ENCODE measurements at regions not wholly inside any gene's neighbourhood (a gene's known extent, or its start where the extent isn't known, plus 50 kb on each side); places are given as distances from the start of the nearest gene placed in this dataset.

DNA sequence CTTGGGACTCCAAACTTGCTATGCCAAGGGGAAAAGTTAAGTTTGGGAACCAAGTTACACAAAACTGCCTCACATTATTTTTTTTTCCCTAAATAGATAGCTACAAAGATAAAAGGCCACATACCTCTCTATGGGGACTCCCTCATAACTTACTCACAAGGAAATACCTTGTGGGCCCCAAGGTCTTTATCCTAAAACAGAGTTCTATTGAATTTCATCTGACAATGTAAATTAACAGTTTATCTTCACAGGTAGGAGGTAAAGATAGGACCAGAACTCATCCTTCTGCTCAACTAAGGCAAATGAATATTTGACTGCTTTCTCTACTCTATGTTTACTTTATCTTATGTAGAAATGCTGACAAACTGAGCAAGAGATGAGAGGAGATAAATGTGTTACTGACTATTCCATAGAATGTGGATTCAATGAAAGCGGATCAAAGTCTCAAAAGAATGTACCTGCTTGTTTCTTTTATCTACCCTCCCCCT, 1278.0 kb downstream of the OTOL1 start:
- no peak for DNase-seq (ENCODE audit: low read depth)
- TF ChIP-seq, protein P1, sequence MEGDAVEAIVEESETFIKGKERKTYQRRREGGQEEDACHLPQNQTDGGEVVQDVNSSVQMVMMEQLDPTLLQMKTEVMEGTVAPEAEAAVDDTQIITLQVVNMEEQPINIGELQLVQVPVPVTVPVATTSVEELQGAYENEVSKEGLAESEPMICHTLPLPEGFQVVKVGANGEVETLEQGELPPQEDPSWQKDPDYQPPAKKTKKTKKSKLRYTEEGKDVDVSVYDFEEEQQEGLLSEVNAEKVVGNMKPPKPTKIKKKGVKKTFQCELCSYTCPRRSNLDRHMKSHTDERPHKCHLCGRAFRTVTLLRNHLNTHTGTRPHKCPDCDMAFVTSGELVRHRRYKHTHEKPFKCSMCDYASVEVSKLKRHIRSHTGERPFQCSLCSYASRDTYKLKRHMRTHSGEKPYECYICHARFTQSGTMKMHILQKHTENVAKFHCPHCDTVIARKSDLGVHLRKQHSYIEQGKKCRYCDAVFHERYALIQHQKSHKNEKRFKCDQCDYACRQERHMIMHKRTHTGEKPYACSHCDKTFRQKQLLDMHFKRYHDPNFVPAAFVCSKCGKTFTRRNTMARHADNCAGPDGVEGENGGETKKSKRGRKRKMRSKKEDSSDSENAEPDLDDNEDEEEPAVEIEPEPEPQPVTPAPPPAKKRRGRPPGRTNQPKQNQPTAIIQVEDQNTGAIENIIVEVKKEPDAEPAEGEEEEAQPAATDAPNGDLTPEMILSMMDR (IDR thresholded peaks at IDR 0.05; ENCODE audit: insufficient read depth, low read length, poor library complexity, severe bottlenecking): no peak

DNA sequence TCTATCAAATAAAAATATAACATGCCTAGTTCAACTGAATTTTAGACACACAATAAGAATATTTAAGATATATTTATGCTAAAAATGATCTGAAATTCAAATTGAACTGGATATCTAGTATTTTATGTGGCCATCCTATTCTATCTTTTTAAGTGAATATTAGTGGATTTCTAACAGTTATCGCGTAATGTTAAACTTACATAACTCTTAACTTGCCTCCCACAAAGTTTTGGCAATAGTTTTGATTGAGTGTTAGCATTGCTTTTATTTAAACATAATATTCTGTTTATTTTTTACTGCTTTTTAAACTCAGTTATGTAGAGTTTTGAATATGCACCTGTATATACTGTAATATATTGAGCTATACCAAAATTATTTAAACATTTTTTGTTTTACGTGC, 1279.5 kb downstream of the OTOL1 start:
- TF ChIP-seq, protein P1 (IDR thresholded peaks at IDR 0.05; ENCODE audit: insufficient read depth, low read length, poor library complexity, severe bottlenecking): no peak
- Histone ChIP-seq H3K4me3 (ENCODE audit: low read depth, low read length) (no peak overlapping the region), H3K36me3 (ENCODE audit: control insufficient read depth, insufficient read depth, low read length) (no peaks in the 10 kb centered on the region), H3K27me3 (ENCODE audit: control insufficient read depth, insufficient read depth, low read length) (no peaks in the 10 kb centered on the region)
- DNase-seq (ENCODE audit: low read depth): no peak

More for the DNA sequence above, 1278.0 kb downstream of the OTOL1 start:
- Histone ChIP-seq H3K4me3 (ENCODE audit: low read depth, low read length) (no peak overlapping the region), H3K27me3 (ENCODE audit: control insufficient read depth, insufficient read depth, low read length) (no peaks in the 10 kb centered on the region), H3K36me3 (ENCODE audit: control insufficient read depth, insufficient read depth, low read length) (no peaks in the 10 kb centered on the region)

DNA sequence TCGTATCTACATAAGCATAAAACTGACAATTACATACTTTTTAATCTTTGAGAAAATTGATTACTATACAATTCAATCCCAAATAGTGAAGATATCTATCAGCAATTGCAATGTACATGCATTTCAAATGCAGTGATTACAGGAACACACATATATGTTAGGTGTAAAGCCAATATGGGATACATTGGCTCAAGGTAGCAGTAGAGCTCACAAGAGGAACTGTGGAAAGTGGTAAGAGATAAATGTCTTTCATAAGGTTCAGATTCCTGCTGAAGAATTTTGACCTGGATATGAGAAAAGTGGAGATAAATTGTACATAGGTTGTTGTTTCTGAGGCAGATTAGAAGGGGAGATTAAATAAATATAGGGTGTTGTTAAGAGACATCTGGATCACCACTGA, 1280.5 kb downstream of the OTOL1 start:
- no peak for DNase-seq (ENCODE audit: low read depth)
- TF ChIP-seq, protein P1 (IDR thresholded peaks at IDR 0.05; ENCODE audit: insufficient read depth, low read length, poor library complexity, severe bottlenecking): no peak
- H3K36me3 ChIP-seq (ENCODE audit: control insufficient read depth, insufficient read depth, low read length): no peaks in the 10 kb centered on the region
- H3K27me3 ChIP-seq (ENCODE audit: control insufficient read depth, insufficient read depth, low read length): no peaks in the 10 kb centered on the region
- no peak overlapping the region for H3K4me3 ChIP-seq (ENCODE audit: low read depth, low read length)

DNA sequence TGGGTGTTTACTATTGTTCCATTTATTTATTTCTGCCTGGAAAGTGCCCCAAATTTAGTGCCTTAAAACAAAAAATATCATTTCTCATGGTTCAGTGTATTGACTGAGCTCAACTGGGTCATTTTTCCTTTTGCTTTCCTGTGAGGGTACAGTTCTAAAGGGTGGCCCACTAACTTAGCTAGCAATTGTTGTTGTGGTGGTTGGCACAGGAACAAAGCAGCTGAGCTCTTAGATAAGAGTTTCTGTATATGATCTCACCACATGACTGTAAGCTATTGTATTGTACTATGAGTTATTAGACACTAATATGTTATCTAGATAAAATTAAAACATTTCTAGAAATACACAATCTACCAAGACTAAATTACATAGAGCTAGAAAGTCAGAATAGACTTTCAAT, 1283.7 kb downstream of the OTOL1 start:
- H3K27me3 ChIP-seq (ENCODE audit: control insufficient read depth, insufficient read depth, low read length): no peaks in the 10 kb centered on the region

DNA sequence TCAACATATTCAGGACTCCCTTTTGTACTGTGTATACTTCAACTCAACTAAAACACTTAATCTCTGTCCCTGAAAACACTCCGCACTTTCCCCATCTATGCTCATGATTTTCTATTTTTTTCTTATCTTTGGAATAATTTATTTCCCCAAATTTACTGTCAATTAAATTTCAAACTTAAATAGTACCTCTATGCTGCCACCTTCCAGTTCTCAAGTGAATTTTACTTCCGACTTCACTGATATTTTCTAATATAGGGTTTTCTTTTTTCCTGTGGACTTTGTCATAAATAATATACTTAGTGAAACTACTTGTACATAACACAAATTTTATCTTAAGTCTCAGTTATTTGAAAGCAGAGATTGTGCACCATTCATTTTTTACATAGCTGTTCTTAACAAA, 1303.3 kb downstream of the OTOL1 start:
- TF ChIP-seq, protein P1 (IDR thresholded peaks at IDR 0.05; ENCODE audit: insufficient read depth, low read length, poor library complexity, severe bottlenecking): no peak

More for the DNA sequence above, 1283.7 kb downstream of the OTOL1 start:
- no peaks in the 10 kb centered on the region for H3K36me3 ChIP-seq (ENCODE audit: control insufficient read depth, insufficient read depth, low read length)
- no peak overlapping the region for H3K4me3 ChIP-seq (ENCODE audit: low read depth, low read length)
- no peak for DNase-seq (ENCODE audit: low read depth)
- TF ChIP-seq, protein P1 (IDR thresholded peaks at IDR 0.05; ENCODE audit: insufficient read depth, low read length, poor library complexity, severe bottlenecking): no peak

DNA sequence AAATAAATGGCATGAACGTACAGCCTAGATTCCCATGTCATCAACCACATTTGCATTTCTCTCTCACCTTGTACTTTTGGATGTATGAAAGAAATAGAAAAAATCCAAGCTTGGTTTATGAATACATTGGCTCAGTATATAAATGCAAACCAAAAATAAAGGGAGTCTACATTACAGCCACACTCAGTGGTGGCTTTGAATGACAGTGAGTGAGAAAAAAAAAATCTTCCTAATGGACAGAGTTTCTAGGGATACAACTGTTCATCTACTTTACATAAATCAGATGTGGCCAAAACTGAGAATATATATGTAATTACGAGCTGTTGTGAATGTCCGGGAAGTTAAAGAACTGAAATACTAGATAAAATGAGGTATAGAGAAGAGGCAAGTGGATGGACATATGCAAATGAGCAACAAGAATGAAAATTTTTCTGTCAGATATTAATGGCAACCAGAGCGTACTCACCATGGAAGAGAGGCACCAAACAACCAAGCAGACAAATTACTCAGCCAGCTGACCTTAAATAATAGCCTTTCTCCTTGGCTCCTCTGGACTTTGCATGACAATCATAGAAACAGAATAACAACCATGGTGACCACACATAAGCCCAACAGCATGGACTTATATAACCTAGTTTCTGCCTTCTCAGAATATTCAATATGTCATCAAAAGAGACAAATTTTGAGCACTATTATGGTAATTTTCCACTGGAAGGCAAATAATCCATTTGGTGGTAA, 1305.8 kb downstream of the OTOL1 start:
- TF ChIP-seq, protein P1 (IDR thresholded peaks at IDR 0.05; ENCODE audit: insufficient read depth, low read length, poor library complexity, severe bottlenecking): no peak
- H3K27me3 ChIP-seq (ENCODE audit: control insufficient read depth, insufficient read depth, low read length): no peaks in the 10 kb centered on the region
- no peaks in the 10 kb centered on the region for H3K36me3 ChIP-seq (ENCODE audit: control insufficient read depth, insufficient read depth, low read length)
- DNase-seq (ENCODE audit: low read depth): no peak
- H3K4me3 ChIP-seq (ENCODE audit: low read depth, low read length): no peak overlapping the region

More for the DNA sequence above, 1303.3 kb downstream of the OTOL1 start:
- Histone ChIP-seq H3K36me3 (ENCODE audit: control insufficient read depth, insufficient read depth, low read length) (no peaks in the 10 kb centered on the region), H3K4me3 (ENCODE audit: low read depth, low read length) (no peak overlapping the region), H3K27me3 (ENCODE audit: control insufficient read depth, insufficient read depth, low read length) (no peaks in the 10 kb centered on the region)
- DNase-seq (ENCODE audit: low read depth): no peak
